Right cardiac atrium (tissue), 5 donors: ENCODE measurements at regions not wholly inside any gene's neighbourhood (a gene's known extent, or its start where the extent isn't known, plus 50 kb on each side); places are given as distances from the start of the nearest gene placed in this dataset.

Source experiments
- ATAC-seq, 2 donors: fragments of 200-7000 bp; cut with Tn5 transposase; one replicate each; pipeline versions ENCODE4 v1.8.0 to v1.9.1; 2020; ENCODE audit warnings: moderate library complexity in 2 of 2, mild to moderate bottlenecking in 1 of 2
- DNase-seq, 3 donors: peaks; one replicate each; pipeline ENCODE4 v3.0.0-alpha.2; 2020
- H3K27ac ChIP-seq: one replicate; pipeline ENCODE4 v1.5.1; 2013; ENCODE audit warnings: mild to moderate bottlenecking, low read length, control low read depth, moderate library complexity
- H3K27me3 ChIP-seq: one replicate; pipeline ENCODE4 v1.6.1; 2013; ENCODE audit not compliant: control insufficient read depth, insufficient read depth
- H3K4me1 ChIP-seq: one replicate; pipeline ENCODE4 v1.6.1; 2013; ENCODE audit warnings: low read length; ENCODE audit not compliant: control insufficient read depth, insufficient read depth
- H3K4me3 ChIP-seq: one replicate; pipeline ENCODE4 v1.5.1; 2013; ENCODE audit warnings: low read length, control low read depth
- H3K9me3 ChIP-seq: one replicate; pipeline ENCODE4 v1.6.1; 2013; ENCODE audit warnings: low read length; ENCODE audit not compliant: control insufficient read depth
- WGBS: extraction: QIAGEN DNeasy Blood & Tissue Kit; methylation state at CpG from one replicate; pipeline ENCODE4 v1.1.7; 2013; 5-methylcytosine and 5-hydroxymethylcytosine counted together
- intact Hi-C, 4 donors: fragments of 100-400 bp; cut with DNase I; formaldehyde crosslinking; loops; one replicate each; pipeline versions ENCODE4 v1.11.0 to v1.14.0; 2022 to 2023
- donor health status: healthy with polysubstance abuse.
- donor health status: DM: no; HTN: yes; CAD: no.
- donor health status: DM: no; HTN: no; CAD: no.
- donor health status: DM: no; HTN: yes; CAD: no; lungs with severe emphysema.
- donor health status: DM: yes; HTN: yes; CAD: no.

DNA sequence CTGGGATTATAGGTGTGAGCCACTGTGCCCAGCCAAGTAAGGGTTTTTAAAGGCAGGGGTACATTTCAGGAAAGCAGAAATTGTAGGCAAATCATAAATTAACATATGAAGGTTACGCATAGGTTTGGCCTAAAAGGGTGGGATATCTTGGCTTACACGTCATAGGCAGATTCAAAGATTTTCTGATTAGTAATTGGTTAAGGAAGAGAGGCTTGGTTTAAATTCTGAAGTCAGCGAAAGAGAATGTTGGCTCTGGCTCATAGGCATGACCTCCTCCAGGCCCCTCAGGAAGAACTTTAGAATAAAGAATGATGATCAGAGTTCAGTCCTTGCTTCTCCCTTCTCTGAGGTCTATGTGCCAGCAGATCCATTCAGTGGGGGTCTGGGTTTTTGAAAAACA, 124.8 kb upstream of the RBBP6 start:
- intact Hi-C loops: no loop called here
- DNase-seq (no peak), ATAC-seq (no peak)
- Histone ChIP-seq H3K4me3 (no peak overlapping the region), H3K4me1 (no peaks in the 10 kb centered on the region), H3K27me3 (no peaks in the 10 kb centered on the region), H3K27ac (no peak overlapping the region), H3K9me3 (no peaks in the 10 kb centered on the region)
- 67% methylated on average over 3 of the region's 3 CpGs for WGBS

DNA sequence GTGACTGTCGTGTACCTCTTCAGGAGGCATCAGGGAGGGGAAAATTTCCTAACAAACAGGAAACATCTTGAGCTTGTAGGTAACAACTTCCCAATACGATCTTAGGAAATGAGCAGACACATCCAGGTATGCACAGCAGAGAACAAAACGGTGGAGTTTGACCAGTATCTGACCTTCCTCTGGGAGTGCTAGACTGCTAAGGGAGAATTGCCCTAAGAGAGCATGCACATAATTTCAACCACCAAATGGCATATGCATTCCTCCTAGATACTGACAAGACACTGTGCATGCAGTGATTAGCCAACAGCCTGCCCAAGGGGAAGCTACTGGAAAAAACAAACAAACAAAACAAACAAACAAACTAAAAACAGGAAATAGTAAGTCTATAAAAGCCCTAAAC, 120.6 kb upstream of the RBBP6 start:
- Histone ChIP-seq H3K27ac (no peak overlapping the region), H3K4me1 (no peaks in the 10 kb centered on the region), H3K9me3 (no peaks in the 10 kb centered on the region), H3K4me3 (no peak overlapping the region), H3K27me3 (no peaks in the 10 kb centered on the region)
- DNase-seq (no peak), ATAC-seq (no peak)
- intact Hi-C loops: no loop called here
- WGBS: 42% methylated on average over 3 of the region's 3 CpGs

- H3K9me3 ChIP-seq: no peaks in the 10 kb centered on the region
- H3K27me3 ChIP-seq: no peaks in the 10 kb centered on the region
- 85% methylated on average over 4 of the region's 4 CpGs for WGBS
- H3K4me1 ChIP-seq: no peaks in the 10 kb centered on the region
- no peak overlapping the region for H3K27ac ChIP-seq
- H3K4me3 ChIP-seq: no peak overlapping the region
- DNase-seq (no peak), ATAC-seq (no peak)
- intact Hi-C loops: no loop called here
Measured at GRCh38 chr16:24423312-24423711, 116.1 kb upstream of the RBBP6 start.

DNA sequence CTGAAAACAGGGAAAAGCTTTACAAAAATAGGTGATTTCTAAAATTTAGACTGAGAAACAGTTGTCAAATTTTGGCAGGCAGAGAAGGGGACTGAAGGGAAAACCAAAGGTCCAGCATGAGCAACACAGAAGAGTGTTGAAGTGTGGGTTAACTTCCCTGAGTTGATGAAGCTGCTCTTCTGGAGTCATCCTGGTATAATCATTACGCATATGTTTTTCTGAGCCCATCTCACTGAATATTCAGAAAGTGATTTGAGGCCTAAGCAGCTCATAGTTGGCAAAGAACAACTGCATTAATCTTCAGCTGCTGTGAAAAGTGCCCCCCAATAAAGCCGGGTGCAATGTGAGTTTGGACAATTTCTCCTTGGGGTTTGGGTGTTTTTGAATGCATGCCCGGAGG, 115.0 kb upstream of the RBBP6 start:
- intact Hi-C loops: no loop called here
- 66% methylated on average over 3 of the region's 3 CpGs for WGBS

GRCh38 chr16:24427840-24428239, 111.5 kb upstream of the RBBP6 start:
- H3K4me3 ChIP-seq: no peak overlapping the region
- 63% methylated on average over 2 of the region's 2 CpGs for WGBS
- no peaks in the 10 kb centered on the region for H3K9me3 ChIP-seq
- no peak for DNase-seq
- H3K4me1 ChIP-seq: no peaks in the 10 kb centered on the region
- intact Hi-C loops: no loop called here
- H3K27me3 ChIP-seq: no peaks in the 10 kb centered on the region
- no peak for ATAC-seq
- H3K27ac ChIP-seq: no peak overlapping the region

More for the DNA sequence above, 115.0 kb upstream of the RBBP6 start:
- DNase-seq: no peak
- Histone ChIP-seq H3K4me1 (no peaks in the 10 kb centered on the region), H3K4me3 (no peak overlapping the region), H3K27me3 (no peaks in the 10 kb centered on the region), H3K27ac (no peak overlapping the region), H3K9me3 (no peaks in the 10 kb centered on the region)
- no peak for ATAC-seq

GRCh38 chr16:24428756-24429155, 110.6 kb upstream of the RBBP6 start:
- no peak for ATAC-seq
- no peak for DNase-seq
- Histone ChIP-seq H3K4me3 (no peak overlapping the region), H3K4me1 (no peaks in the 10 kb centered on the region), H3K9me3 (no peaks in the 10 kb centered on the region), H3K27me3 (no peaks in the 10 kb centered on the region), H3K27ac (no peak overlapping the region)
- 74% methylated on average over 2 of the region's 2 CpGs for WGBS
- intact Hi-C loops: no loop called here

GRCh38 chr16:24430954-24431760, 108.2 kb upstream of the RBBP6 start:
- no peak overlapping the region for H3K27ac ChIP-seq
- no peaks in the 10 kb centered on the region for H3K4me1 ChIP-seq
- WGBS: 78% methylated on average over 6 of the region's 6 CpGs
- ATAC-seq (no peak), DNase-seq (no peak)
- H3K4me3 ChIP-seq: no peak overlapping the region
- H3K9me3 ChIP-seq: no peaks in the 10 kb centered on the region
- no peaks in the 10 kb centered on the region for H3K27me3 ChIP-seq
- intact Hi-C loops: loop anchor here in 1 of 4 donors (10.0 kb wide), 1 partner anchor 64 kb away; no protein-coding TSS in a partner anchor

- Histone ChIP-seq H3K4me1 (no peaks in the 10 kb centered on the region), H3K27me3 (no peaks in the 10 kb centered on the region), H3K27ac (no peak overlapping the region), H3K9me3 (peaks cover 2% of the 10 kb centered on the region), H3K4me3 (no peak overlapping the region)
- ATAC-seq: no peak
- intact Hi-C loops: loop anchor here in 1 of 4 donors (10.0 kb wide), 1 partner anchor 61 kb away; no protein-coding TSS in a partner anchor
- DNase-seq: no peak
- WGBS: 49% methylated on average over 2 of the region's 2 CpGs
Measured at GRCh38 chr16:24433706-24434105, 105.7 kb upstream of the RBBP6 start.

GRCh38 chr16:24440306-24440705, 99.1 kb upstream of the RBBP6 start:
- DNase-seq (no peak), ATAC-seq (no peak)
- Histone ChIP-seq H3K9me3 (peaks cover 2% of the 10 kb centered on the region), H3K27me3 (no peaks in the 10 kb centered on the region), H3K4me1 (no peaks in the 10 kb centered on the region), H3K27ac (no peak overlapping the region), H3K4me3 (no peak overlapping the region)
- intact Hi-C loops: no loop called here
- WGBS: 75% methylated on average over 6 of the region's 6 CpGs

- no peak for DNase-seq
Measured at GRCh38 chr16:24442631-24443030, 96.7 kb upstream of the RBBP6 start.

DNA sequence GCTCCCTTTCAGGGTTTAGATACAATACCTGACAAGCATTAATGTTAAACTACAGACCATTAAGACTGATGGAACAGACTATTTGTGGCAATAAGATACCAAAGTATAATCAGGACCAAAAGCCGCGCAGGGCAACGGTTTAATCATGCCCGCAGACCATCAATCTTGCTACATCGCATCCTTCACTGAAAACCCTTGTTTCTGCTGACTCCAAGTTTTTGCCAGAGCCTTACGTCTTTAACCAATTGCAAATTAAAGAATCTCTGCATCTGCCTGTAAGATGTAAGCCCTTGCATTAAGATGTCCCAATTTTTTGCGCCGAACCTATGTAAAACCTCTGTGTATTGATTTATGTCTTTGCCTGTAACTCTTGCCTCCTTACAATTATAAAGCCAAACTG, 94.2 kb upstream of the RBBP6 start:
- intact Hi-C loops: no loop called here
- DNase-seq (no peak), ATAC-seq (no peak)
- Histone ChIP-seq H3K27ac (no peak overlapping the region), H3K4me3 (no peak overlapping the region), H3K27me3 (no peaks in the 10 kb centered on the region), H3K9me3 (no peaks in the 10 kb centered on the region), H3K4me1 (no peaks in the 10 kb centered on the region)
- WGBS: 90% methylated on average over 8 of the region's 8 CpGs

More at GRCh38 chr16:24442631-24443030, 96.7 kb upstream of the RBBP6 start:
- Histone ChIP-seq H3K9me3 (no peaks in the 10 kb centered on the region), H3K27ac (no peak overlapping the region), H3K4me1 (no peaks in the 10 kb centered on the region), H3K27me3 (no peaks in the 10 kb centered on the region), H3K4me3 (no peak overlapping the region)
- 89% methylated on average over 5 of the region's 5 CpGs for WGBS
- no peak for ATAC-seq
- intact Hi-C loops: no loop called here

DNA sequence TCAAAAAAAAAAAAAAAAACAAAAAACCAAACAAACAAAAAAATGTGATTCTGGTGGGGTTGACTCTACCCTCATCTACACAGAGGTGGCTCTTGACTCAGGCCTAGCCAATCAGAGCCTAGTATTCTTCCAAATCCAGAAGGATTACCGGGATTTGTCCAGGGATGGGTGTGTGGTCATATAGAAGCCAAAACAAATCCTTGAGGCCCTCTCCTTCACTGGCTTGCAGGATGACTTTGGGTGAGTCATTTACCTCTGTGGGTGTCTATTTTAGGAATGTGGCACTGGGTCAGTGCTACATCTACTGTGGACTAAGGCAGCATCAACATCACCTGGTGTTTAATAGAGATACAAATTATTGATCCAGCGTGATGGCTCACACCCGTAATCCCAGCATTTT, 93.2 kb upstream of the RBBP6 start:
- no peak for ATAC-seq
- Histone ChIP-seq H3K27me3 (no peaks in the 10 kb centered on the region), H3K4me1 (no peaks in the 10 kb centered on the region), H3K27ac (no peak overlapping the region), H3K4me3 (no peak overlapping the region), H3K9me3 (no peaks in the 10 kb centered on the region)
- DNase-seq: no peak
- intact Hi-C loops: no loop called here
- 94% methylated on average over 3 of the region's 3 CpGs for WGBS
